Fibroblast of lung (primary cell): ENCODE measurements at regions not wholly inside any gene's neighbourhood (a gene's known extent, or its start where the extent isn't known, plus 50 kb on each side); places are given as distances from the start of the nearest gene placed in this dataset.

Experiments
- DNase-seq, 2 donors: peaks; one replicate each; pipeline versions ENCODE4 v3.0.0 to v3.0.0-alpha.2; 2010; ENCODE audit warnings: low read depth in 2 of 2
- H2AFZ ChIP-seq: 2 replicates; pipeline ENCODE4 v1.5.1; 2012; ENCODE audit warnings: low read length, control low read depth, inconsistent platforms
- H3K27ac ChIP-seq: 2 replicates; pipeline ENCODE4 v1.5.1; 2011; ENCODE audit warnings: low read length, control low read depth; ENCODE audit not compliant: insufficient read depth
- H3K27me3 ChIP-seq: 2 replicates; pipeline ENCODE4 v1.5.1; 2011; ENCODE audit warnings: mild to moderate bottlenecking, low read length; ENCODE audit not compliant: control insufficient read depth, insufficient read depth
- H3K36me3 ChIP-seq: 2 replicates; pipeline ENCODE4 v1.5.1; 2011; ENCODE audit warnings: low read length; ENCODE audit not compliant: control insufficient read depth, insufficient read depth
- H3K4me1 ChIP-seq: 2 replicates; pipeline ENCODE4 v1.5.1; 2011; ENCODE audit warnings: low read length; ENCODE audit not compliant: control insufficient read depth, insufficient read depth; ENCODE audit errors: extremely low read depth
- H3K4me2 ChIP-seq: 2 replicates; pipeline ENCODE4 v1.5.1; 2011; ENCODE audit warnings: low read length, control low read depth; ENCODE audit not compliant: insufficient read depth; ENCODE audit errors: extremely low read depth
- H3K4me3 ChIP-seq, 4 experiments: fragments of 200-600 bp in 1 of 4; sonication (generic) in 1 of 4; replicated peaks in 1 of 4; 2 replicates each; pipeline ENCODE4 v1.5.1; 2011 to 2016; ENCODE audit warnings: low read length in 4 of 4, low read depth in 3 of 4, mild to moderate bottlenecking in 3 of 4, control low read depth in 2 of 4, inconsistent platforms in 1 of 4, mixed read lengths in 1 of 4; ENCODE audit not compliant: insufficient read depth in 1 of 4; ENCODE audit errors: control extremely low read depth in 1 of 4
- H3K79me2 ChIP-seq: 2 replicates; pipeline ENCODE4 v1.5.1; 2012; ENCODE audit warnings: mild to moderate bottlenecking, low read length, inconsistent platforms; ENCODE audit not compliant: control insufficient read depth, insufficient read depth
- H3K9ac ChIP-seq: 2 replicates; pipeline ENCODE4 v1.5.1; 2011; ENCODE audit warnings: mild to moderate bottlenecking, low read length, control low read depth; ENCODE audit not compliant: insufficient read depth
- H3K9me3 ChIP-seq: 2 replicates; pipeline ENCODE4 v1.5.1; 2012; ENCODE audit warnings: low read depth, low read length; ENCODE audit not compliant: control insufficient read depth, insufficient read depth
- H4K20me1 ChIP-seq: 2 replicates; pipeline ENCODE4 v1.5.1; 2011; ENCODE audit warnings: low read length; ENCODE audit not compliant: control insufficient read depth, insufficient read depth; ENCODE audit errors: extremely low read depth
- EZH2 ChIP-seq: IDR thresholded peaks from 2 replicates; pipeline ENCODE4 v1.5.1; 2012; ENCODE audit warnings: low read length, control low read depth, mild to moderate bottlenecking; ENCODE audit errors: missing control alignments
- TF ChIP-seq, protein P1 (sequence below), 2 donors: IDR thresholded peaks in 1 of 2; conservative IDR thresholded peaks in 1 of 2; 1 replicate in 1 of 2; 2 replicates in 1 of 2; pipeline ENCODE4 v1.5.1; 2011 to 2012; ENCODE audit warnings: low read length in 2 of 2, control low read depth in 1 of 2, inconsistent platforms in 1 of 2, low read depth in 1 of 2, mild to moderate bottlenecking in 1 of 2

DNA sequence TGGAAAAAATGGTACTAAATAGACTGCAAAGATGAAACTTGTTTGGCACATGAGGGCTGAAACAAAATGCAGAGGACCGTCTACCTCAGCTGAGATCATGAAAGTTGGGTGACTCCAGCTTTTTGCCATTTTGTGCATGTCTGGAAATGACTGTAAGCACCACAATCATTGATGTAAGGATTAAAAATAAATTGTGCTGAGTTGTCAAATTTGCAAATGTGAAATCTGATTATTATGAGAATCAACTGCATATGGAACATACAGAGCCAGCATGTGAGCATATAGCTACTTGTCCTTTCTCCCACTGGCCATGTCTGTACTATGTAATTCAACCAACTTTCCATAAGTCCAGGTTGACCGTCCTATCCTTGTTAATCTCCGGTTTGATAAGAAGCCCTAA, 736.9 kb upstream of the PRMT6 start:
- Histone ChIP-seq H3K9ac (no peak overlapping the region), H3K4me2 (no peak overlapping the region), H3K4me3 (no peak overlapping the region), H3K9me3 (no peaks in the 10 kb centered on the region), H3K79me2 (no peaks in the 10 kb centered on the region), H3K4me1 (no peaks in the 10 kb centered on the region), H3K27ac (no peak overlapping the region), H2AFZ (no peak overlapping the region), H3K27me3 (no peaks in the 10 kb centered on the region), H4K20me1 (no peaks in the 10 kb centered on the region), H3K36me3 (no peaks in the 10 kb centered on the region)
- TF ChIP-seq, protein P1, sequence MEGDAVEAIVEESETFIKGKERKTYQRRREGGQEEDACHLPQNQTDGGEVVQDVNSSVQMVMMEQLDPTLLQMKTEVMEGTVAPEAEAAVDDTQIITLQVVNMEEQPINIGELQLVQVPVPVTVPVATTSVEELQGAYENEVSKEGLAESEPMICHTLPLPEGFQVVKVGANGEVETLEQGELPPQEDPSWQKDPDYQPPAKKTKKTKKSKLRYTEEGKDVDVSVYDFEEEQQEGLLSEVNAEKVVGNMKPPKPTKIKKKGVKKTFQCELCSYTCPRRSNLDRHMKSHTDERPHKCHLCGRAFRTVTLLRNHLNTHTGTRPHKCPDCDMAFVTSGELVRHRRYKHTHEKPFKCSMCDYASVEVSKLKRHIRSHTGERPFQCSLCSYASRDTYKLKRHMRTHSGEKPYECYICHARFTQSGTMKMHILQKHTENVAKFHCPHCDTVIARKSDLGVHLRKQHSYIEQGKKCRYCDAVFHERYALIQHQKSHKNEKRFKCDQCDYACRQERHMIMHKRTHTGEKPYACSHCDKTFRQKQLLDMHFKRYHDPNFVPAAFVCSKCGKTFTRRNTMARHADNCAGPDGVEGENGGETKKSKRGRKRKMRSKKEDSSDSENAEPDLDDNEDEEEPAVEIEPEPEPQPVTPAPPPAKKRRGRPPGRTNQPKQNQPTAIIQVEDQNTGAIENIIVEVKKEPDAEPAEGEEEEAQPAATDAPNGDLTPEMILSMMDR (conservative IDR thresholded peaks at IDR 0.05 in 1 of 2, IDR thresholded peaks at IDR 0.05 in 1 of 2; ENCODE audit: low read depth in 1 of 2, low read length in 2 of 2): no peak
- TF ChIP-seq EZH2: no peak
- no peak for DNase-seq

DNA sequence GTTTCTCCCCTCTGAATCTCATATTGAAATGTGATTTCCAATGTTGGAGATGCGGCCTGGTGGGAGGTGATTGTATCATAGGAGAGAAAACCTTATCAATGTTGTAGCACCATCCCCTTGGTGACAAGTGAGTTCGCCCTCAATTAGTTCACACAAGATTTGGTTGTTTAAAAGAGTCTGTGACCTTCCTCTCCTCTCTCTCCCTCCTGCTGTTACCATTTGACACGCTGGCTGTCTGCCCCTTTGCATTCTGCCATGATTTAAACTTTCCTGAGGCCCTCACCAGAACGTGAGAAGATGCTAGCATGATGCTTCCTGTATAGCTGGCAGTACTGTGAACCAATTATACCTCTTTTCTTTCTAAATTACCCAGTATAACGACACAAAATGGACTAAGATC, 730.9 kb upstream of the PRMT6 start:
- Histone ChIP-seq H4K20me1 (no peaks in the 10 kb centered on the region), H2AFZ (no peak overlapping the region), H3K4me2 (no peak overlapping the region), H3K4me1 (no peaks in the 10 kb centered on the region), H3K27me3 (no peaks in the 10 kb centered on the region), H3K27ac (no peak overlapping the region), H3K4me3 (no peak overlapping the region), H3K9ac (no peak overlapping the region), H3K79me2 (no peaks in the 10 kb centered on the region), H3K36me3 (no peaks in the 10 kb centered on the region), H3K9me3 (no peaks in the 10 kb centered on the region)
- TF ChIP-seq, protein P1 (conservative IDR thresholded peaks at IDR 0.05 in 1 of 2, IDR thresholded peaks at IDR 0.05 in 1 of 2; ENCODE audit: low read depth in 1 of 2, low read length in 2 of 2): no peak
- TF ChIP-seq EZH2: no peak
- DNase-seq: no peak

DNA sequence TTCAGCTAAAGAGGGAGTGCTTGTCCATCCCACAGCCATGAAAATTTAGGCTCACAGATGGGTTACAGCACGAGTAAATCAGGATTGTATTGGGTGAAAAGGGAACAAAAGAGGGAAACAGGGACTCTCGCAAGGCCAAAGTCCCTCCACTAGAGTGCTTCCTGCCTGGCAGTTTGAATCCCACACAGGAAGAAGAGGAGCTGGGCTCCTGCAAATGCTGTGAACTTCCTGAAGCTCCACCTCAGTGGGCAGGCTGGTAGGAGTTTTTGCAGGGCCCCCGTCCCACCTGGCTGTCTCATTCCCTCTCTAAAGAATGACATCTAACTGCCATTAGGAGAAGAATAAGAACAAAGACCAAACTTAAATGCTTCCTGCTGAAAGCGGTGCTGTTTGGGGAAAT, 712.0 kb upstream of the PRMT6 start:
- H4K20me1 ChIP-seq: no peaks in the 10 kb centered on the region
- no peaks in the 10 kb centered on the region for H3K79me2 ChIP-seq
- H3K36me3 ChIP-seq: no peaks in the 10 kb centered on the region
- no peaks in the 10 kb centered on the region for H3K9me3 ChIP-seq
- H2AFZ ChIP-seq: no peak overlapping the region
- no peaks in the 10 kb centered on the region for H3K4me1 ChIP-seq
- H3K27ac ChIP-seq: no peak overlapping the region
- TF ChIP-seq, protein P1 (conservative IDR thresholded peaks at IDR 0.05 in 1 of 2, IDR thresholded peaks at IDR 0.05 in 1 of 2; ENCODE audit: low read depth in 1 of 2, low read length in 2 of 2): no peak
- TF ChIP-seq EZH2: no peak
- H3K4me2 ChIP-seq: no peak overlapping the region
- no peak overlapping the region for H3K9ac ChIP-seq
- no peaks in the 10 kb centered on the region for H3K27me3 ChIP-seq
- H3K4me3 ChIP-seq: no peak overlapping the region
- no peak for DNase-seq
